Astrocyte of the spinal cord (primary cell): ENCODE measurements at regions not wholly inside any gene's neighbourhood (a gene's known extent, or its start where the extent isn't known, plus 50 kb on each side); places are given as distances from the start of the nearest gene placed in this dataset.

ENCODE experiments used
- DNase-seq: peaks from one replicate; pipeline ENCODE4 v3.0.0; 2011; ENCODE audit warnings: low read depth, low spot score
- H3K4me3 ChIP-seq: 2 replicates; pipeline ENCODE4 v1.5.1; 2011; ENCODE audit warnings: low read depth, mild to moderate bottlenecking, low read length, moderate library complexity
- in situ Hi-C: cut with HindIII; loops from 2 replicates; pipeline ENCODE4 v1.10.0; 2017; ENCODE audit warnings: low sequenced_read_pairs
- TF ChIP-seq, protein P1 (sequence below): IDR thresholded peaks from 2 replicates; pipeline ENCODE4 v1.5.1; 2012; ENCODE audit warnings: low read depth, mild to moderate bottlenecking, low read length, inconsistent platforms

DNA sequence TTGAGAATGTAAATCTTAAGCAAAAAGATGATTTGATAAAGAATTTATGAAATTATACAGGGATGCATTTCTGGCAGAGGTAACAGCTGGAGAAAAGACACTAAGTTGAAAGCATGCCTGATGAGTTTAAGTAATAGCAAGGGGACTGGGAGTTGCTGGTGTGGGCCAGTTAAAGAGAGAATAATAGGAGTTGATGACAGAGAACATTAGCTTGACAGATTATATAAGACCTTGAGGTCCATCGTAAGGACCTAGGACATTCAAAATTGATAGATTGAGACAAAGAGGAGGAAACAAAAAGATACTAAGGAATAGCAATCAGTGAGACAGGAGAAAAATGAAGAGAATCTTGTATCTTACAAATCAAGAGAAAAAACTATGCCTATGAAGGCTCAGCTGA, 84.7 kb upstream of the TMPRSS15 start:
- TF ChIP-seq, protein P1, sequence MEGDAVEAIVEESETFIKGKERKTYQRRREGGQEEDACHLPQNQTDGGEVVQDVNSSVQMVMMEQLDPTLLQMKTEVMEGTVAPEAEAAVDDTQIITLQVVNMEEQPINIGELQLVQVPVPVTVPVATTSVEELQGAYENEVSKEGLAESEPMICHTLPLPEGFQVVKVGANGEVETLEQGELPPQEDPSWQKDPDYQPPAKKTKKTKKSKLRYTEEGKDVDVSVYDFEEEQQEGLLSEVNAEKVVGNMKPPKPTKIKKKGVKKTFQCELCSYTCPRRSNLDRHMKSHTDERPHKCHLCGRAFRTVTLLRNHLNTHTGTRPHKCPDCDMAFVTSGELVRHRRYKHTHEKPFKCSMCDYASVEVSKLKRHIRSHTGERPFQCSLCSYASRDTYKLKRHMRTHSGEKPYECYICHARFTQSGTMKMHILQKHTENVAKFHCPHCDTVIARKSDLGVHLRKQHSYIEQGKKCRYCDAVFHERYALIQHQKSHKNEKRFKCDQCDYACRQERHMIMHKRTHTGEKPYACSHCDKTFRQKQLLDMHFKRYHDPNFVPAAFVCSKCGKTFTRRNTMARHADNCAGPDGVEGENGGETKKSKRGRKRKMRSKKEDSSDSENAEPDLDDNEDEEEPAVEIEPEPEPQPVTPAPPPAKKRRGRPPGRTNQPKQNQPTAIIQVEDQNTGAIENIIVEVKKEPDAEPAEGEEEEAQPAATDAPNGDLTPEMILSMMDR = no peak
- no peak for DNase-seq
- H3K4me3 ChIP-seq = no peak overlapping the region
- in situ Hi-C loops = no loop called here

DNA sequence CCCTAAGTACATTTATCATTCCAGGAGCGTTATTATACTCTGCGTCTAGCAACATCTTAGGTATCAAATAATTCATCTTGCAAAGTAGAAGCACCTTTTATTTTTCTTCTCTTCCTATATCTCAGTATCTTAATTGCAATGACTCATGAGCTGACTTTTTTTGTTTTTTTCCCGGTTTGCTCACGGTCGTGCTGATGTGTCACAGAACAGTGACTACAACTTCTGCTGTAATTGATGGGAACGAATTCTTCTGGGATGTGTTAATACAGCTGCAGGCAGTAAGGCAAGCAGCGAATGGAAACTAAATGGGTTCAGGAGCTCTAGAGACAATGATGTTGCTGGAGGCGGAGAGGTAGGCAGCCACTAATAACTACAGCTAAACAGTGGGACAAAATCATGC, 89.8 kb upstream of the TMPRSS15 start:
- DNase-seq = peak; percentile 89
- TF ChIP-seq, protein P1 = no peak
- H3K4me3 ChIP-seq = no peak overlapping the region
- in situ Hi-C loops = no loop called here

DNA sequence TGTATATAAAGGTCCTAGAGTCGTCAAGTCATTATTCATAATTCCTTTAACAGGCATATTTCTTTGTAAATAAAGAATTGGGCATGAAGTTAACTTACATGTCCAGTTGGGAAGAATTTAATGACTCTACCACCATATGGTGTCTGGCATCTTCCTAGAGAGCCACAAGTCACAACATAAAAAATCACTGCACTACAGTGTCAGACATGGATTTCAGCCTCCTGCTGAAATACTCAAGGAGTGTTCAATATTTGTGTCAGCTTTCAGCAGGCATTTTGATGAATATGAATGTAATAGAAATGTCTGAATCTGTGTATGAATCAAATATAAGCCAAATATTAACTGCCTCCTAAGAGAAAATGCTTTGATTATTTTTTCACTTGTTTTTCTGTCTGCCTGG, 91.9 kb upstream of the TMPRSS15 start:
- no peak overlapping the region for H3K4me3 ChIP-seq
- DNase-seq = no peak
- TF ChIP-seq, protein P1 = no peak
- in situ Hi-C loops = no loop called here

DNA sequence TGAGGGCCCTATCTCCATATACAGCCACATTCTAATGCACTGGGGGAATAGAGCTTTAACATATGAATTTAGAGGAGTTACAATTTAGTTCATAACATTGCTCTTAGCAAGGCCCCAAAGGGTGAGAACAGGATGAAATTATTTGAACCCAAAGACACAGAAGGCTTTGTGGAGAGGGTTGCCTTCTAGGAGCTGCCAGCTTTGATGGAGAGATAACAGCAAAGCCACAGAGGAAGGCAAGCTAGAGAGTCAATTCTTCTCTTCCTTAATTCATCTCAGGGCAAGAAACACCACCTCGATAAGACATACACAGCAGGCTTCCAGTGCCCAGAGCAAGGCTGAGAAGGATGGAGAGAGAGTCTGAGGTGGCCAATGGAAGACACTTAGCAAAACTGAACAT, 94.8 kb upstream of the TMPRSS15 start:
- TF ChIP-seq, protein P1 = no peak
- no peak for DNase-seq
- no peak overlapping the region for H3K4me3 ChIP-seq
- in situ Hi-C loops = no loop called here

DNA sequence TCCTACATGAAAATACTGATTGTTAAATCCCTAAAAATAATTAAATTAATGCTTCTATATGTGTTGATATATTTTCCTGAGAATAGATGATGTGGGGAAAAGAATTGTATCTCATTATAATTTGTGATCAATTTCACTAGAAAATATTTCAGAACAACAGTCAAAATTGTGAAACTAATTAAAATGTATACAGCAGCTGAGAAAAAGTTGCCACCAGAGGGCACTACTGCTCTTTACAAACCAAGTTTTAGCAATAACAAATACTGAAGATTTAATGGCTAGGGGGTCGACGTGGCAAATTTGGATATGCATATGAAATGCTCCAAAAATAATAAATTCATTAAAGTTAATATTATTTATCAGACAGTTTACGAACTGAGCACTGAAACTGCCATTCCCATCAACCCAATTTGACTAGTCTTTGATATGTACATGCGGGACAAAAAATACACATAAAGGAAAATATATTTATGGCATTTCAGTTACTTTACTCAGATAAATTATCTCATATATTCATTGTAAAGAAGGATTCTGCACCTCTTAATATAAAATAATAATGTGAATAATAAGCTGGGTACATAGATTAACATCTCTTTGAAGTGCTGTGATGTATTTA, 96.3 kb upstream of the TMPRSS15 start:
- in situ Hi-C loops = no loop called here
- no peak overlapping the region for H3K4me3 ChIP-seq
- peak; percentile 65 for DNase-seq
- TF ChIP-seq, protein P1 = peak; percentile 73

DNA sequence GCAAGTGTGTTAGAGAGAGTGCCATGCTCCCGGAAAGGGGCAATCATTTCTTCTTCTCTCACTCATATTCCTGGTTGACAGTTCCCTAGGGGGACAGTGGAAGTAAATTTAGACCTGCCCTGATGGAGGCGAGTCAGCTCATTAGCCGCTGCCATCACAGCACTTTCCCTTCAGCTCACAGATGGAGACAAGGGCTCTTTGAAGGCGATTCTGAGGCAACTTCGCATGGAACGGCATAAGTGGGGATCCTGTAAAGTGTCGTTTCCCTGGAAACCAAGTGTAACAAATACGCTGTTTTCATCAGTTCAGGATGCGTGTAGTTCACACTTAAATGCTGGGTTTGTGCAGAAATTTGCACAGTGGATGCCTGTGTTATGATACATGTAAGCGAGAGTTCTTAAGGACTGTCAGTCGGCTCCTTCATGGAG, 114.5 kb upstream of the TMPRSS15 start:
- TF ChIP-seq, protein P1 = no peak
- DNase-seq = no peak
- in situ Hi-C loops = no loop called here
- no peak overlapping the region for H3K4me3 ChIP-seq

DNA sequence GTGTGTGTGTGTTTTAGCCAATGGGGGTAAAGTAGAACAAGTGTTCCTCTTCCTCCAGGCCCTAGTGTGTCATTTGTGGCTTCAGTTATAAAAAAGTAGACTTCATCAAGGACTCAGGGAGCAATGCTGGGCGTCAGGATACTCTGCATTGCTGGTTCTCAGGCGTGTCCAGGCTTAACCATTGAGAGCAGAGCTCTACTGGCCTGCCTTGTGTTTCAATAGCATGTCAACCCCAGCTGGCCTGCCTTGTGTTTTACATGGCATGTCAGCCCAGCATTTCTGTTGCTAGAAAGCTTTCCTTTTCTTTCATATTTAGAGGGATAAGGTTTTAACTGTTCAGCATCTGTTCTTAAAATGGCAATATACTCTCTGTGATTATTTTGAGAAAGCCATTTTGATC, 117.6 kb upstream of the TMPRSS15 start:
- no peak for DNase-seq
- H3K4me3 ChIP-seq = no peak overlapping the region
- TF ChIP-seq, protein P1 = no peak
- in situ Hi-C loops = no loop called here
